Suprapubic skin (tissue), 4 donors: ENCODE measurements at regions not wholly inside any gene's neighbourhood (a gene's known extent, or its start where the extent isn't known, plus 50 kb on each side); places are given as distances from the start of the nearest gene placed in this dataset.

Experiments
- DNase-seq, 2 donors: peaks; one replicate each; pipeline ENCODE4 v3.0.0-alpha.2; 2019; ENCODE audit warnings: low spot score in 2 of 2
- H3K27ac ChIP-seq: fragments of 200-600 bp; sonication (generic); one replicate; pipeline ENCODE4 v1.5.1; 2019
- H3K27me3 ChIP-seq: fragments of 200-600 bp; sonication (generic); one replicate; pipeline ENCODE4 v1.5.1; 2019
- H3K36me3 ChIP-seq: fragments of 200-600 bp; sonication (generic); one replicate; pipeline ENCODE4 v1.5.1; 2019
- H3K4me1 ChIP-seq: fragments of 200-600 bp; sonication (generic); one replicate; pipeline ENCODE4 v1.5.1; 2019
- H3K4me3 ChIP-seq: fragments of 200-600 bp; sonication (generic); one replicate; pipeline ENCODE4 v1.5.1; 2019; ENCODE audit warnings: mild to moderate bottlenecking
- H3K9me3 ChIP-seq: fragments of 200-600 bp; sonication (generic); one replicate; pipeline ENCODE4 v1.5.1; 2019
- CTCF ChIP-seq, 2 donors: fragments of 200-600 bp in 1 of 2; fragments of 450-650 bp in 1 of 2; sonication (generic) in 1 of 2; IDR thresholded peaks; one replicate each; pipeline ENCODE4 v1.5.1; 2016 to 2019; ENCODE audit warnings: antibody characterized with exemption in 2 of 2, mild to moderate bottlenecking in 1 of 2, moderate library complexity in 1 of 2
- EP300 ChIP-seq: sonication (generic); formaldehyde crosslinking; IDR thresholded peaks from one replicate; pipeline ENCODE4 v1.6.1; 2017; ENCODE audit warnings: antibody characterized with exemption
- POLR2A ChIP-seq, 2 donors: fragments of 450-650 bp; IDR thresholded peaks; one replicate each; pipeline ENCODE4 v1.6.1; 2017; ENCODE audit warnings: antibody characterized with exemption in 2 of 2, mild to moderate bottlenecking in 2 of 2, moderate library complexity in 2 of 2
- POLR2AphosphoS5 ChIP-seq, 3 donors: sonication (generic); formaldehyde crosslinking; IDR thresholded peaks; one replicate each; pipeline ENCODE4 v1.6.1; 2017; ENCODE audit warnings: antibody characterized with exemption in 3 of 3
- WGBS: methylation state at CpG from one replicate; pipeline ENCODE4 v1.1.5; 2018; 5-methylcytosine and 5-hydroxymethylcytosine counted together

DNA sequence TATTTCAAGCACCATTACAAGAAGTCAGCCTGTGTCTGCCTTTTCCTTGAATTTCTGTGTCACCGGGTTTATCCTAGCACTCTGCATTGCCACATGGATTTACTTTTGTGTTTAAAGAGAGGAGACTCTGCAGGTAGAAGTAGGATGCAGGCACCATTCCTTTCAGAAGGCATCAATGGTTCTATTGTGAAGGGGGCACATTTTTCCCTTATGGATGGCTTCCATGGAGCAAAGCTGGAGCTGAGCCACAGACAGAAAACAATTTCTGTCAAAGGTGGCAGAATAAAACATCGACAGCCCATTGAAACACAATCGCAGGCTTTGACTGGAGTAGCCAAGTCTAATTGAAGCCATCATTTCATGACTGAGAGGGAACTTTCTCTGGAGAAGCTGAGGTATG lies 288.0 kb upstream of the ANKH start:
- no peaks in the 10 kb centered on the region for H3K4me1 ChIP-seq
- no peak overlapping the region for H3K27ac ChIP-seq
- H3K9me3 ChIP-seq = no peaks in the 10 kb centered on the region
- H3K4me3 ChIP-seq = no peak overlapping the region
- 46% methylated on average over 3 of the region's 3 CpGs for WGBS
- no peak for DNase-seq
- no peaks in the 10 kb centered on the region for H3K36me3 ChIP-seq
- H3K27me3 ChIP-seq = peaks cover 4% of the 10 kb centered on the region
- TF ChIP-seq EP300 = no peak
- TF ChIP-seq POLR2A (IDR thresholded peaks at IDR 0.05) = no peak
- no peak for TF ChIP-seq CTCF (IDR thresholded peaks at IDR 0.05)
- TF ChIP-seq POLR2AphosphoS5 (IDR thresholded peaks at IDR 0.05) = no peak

DNA sequence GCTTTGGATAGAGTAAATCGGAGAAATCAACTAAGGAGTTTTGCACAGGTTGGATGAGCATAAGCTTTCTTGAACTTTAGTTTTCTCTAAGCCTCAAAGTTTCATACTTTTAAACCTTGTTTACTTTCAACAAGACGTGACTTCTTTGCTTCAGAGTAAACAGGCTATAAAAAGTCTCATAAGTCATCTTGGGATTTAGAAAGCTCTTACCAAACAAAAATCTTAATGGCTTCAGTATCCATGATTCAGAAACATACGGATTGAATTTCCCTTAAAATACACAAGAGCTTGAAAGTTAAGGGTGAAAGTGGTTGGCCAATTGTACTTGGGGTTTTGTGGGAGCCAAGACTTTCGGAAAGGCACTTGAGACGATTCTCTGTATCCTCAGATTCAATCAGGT lies 270.9 kb upstream of the ANKH start:
- TF ChIP-seq CTCF (IDR thresholded peaks at IDR 0.05) = no peak
- no peak for TF ChIP-seq POLR2AphosphoS5 (IDR thresholded peaks at IDR 0.05)
- no peak for TF ChIP-seq POLR2A (IDR thresholded peaks at IDR 0.05)
- no peak for TF ChIP-seq EP300
- 52% methylated on average over 5 of the region's 5 CpGs for WGBS
- Histone ChIP-seq H3K4me3 (no peak overlapping the region), H3K36me3 (no peaks in the 10 kb centered on the region), H3K9me3 (no peaks in the 10 kb centered on the region), H3K27me3 (no peaks in the 10 kb centered on the region), H3K4me1 (no peaks in the 10 kb centered on the region), H3K27ac (no peak overlapping the region)
- no peak for DNase-seq

- Histone ChIP-seq H3K36me3 (no peaks in the 10 kb centered on the region), H3K4me3 (no peak overlapping the region), H3K27ac (no peak overlapping the region), H3K27me3 (no peaks in the 10 kb centered on the region), H3K9me3 (no peaks in the 10 kb centered on the region), H3K4me1 (no peaks in the 10 kb centered on the region)
- TF ChIP-seq EP300 = no peak
- no peak for TF ChIP-seq CTCF (IDR thresholded peaks at IDR 0.05)
- no peak for TF ChIP-seq POLR2AphosphoS5 (IDR thresholded peaks at IDR 0.05)
- no peak for TF ChIP-seq POLR2A (IDR thresholded peaks at IDR 0.05)
- WGBS = 87% methylated on average over 3 of the region's 3 CpGs
- DNase-seq = no peak
Measured at GRCh38 chr5:15137414-15137813, 265.8 kb upstream of the ANKH start.

GRCh38 chr5:15135661-15136060 lies 264.1 kb upstream of the ANKH start:
- Histone ChIP-seq H3K4me1 (no peaks in the 10 kb centered on the region), H3K9me3 (no peaks in the 10 kb centered on the region), H3K27ac (no peak overlapping the region), H3K36me3 (no peaks in the 10 kb centered on the region), H3K27me3 (no peaks in the 10 kb centered on the region), H3K4me3 (no peak overlapping the region)
- TF ChIP-seq POLR2A (IDR thresholded peaks at IDR 0.05) (no peak), POLR2AphosphoS5 (IDR thresholded peaks at IDR 0.05) (no peak)
- no peak for DNase-seq
- 90% methylated on average over 2 of the region's 2 CpGs for WGBS

DNA sequence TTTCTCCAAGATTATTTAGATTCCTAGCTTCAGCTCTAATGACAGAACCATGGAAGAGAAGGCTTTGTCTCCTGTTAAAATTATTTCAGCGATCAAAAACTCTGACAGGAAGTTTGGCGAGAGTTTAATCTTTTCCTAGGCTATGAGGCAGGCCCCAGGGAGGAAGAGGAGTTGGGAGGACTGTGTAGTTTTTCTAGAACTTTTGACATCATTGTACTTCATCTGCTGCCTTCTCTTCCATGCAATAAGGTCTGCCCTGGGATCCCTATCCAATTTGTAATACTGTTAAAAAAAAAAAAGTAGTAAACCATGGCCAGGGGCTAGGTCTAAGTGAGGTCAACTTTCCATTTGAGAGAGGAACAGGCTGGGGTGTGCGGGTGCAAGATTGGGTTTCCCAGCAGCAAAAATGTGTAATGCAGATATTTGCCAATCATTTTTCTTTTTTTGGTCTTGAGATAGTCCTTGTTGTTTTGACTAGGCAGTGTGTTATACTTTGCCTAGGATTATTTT lies 261.9 kb upstream of the ANKH start:
- DNase-seq = no peak
- H3K9me3 ChIP-seq = no peaks in the 10 kb centered on the region
- H3K36me3 ChIP-seq = no peaks in the 10 kb centered on the region
- H3K27me3 ChIP-seq = no peaks in the 10 kb centered on the region
- no peaks in the 10 kb centered on the region for H3K4me1 ChIP-seq
- H3K27ac ChIP-seq = no peak overlapping the region
- TF ChIP-seq CTCF (IDR thresholded peaks at IDR 0.05) = no peak
- TF ChIP-seq POLR2A (IDR thresholded peaks at IDR 0.05) = no peak
- TF ChIP-seq POLR2AphosphoS5 (IDR thresholded peaks at IDR 0.05) = no peak
- TF ChIP-seq EP300 = no peak
- 62% methylated on average over 3 of the region's 3 CpGs for WGBS
- H3K4me3 ChIP-seq = no peak overlapping the region

DNA sequence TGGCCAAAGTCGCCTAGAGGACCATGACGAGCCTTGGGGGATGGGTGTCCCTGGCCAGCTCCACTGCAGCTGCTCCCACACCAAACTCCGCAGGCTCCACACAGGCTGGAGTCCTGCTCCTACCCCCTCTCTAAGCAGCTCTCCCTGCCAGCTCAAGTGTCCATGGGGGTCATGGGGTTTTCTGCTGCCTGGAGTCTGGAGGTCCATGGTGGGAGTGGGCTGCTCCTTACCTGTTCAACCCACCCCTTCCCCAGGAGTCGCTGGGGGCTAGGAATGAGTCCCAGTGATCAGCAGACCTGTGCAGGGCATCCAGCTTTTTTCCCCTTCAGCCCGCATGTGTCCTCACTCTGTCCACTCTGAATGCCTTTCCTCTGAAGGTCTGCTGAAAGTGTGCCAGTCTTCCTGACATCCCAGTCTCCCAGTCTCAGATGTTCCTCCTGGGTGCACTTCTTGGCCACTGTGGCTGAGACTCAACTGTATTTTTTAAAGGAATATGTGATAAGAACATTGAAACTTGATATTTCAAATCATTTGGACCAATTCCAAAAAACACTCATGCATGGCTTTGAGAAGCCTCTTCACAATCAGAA lies 261.3 kb upstream of the ANKH start:
- H3K4me3 ChIP-seq = no peak overlapping the region
- no peaks in the 10 kb centered on the region for H3K9me3 ChIP-seq
- H3K36me3 ChIP-seq = no peaks in the 10 kb centered on the region
- H3K27ac ChIP-seq = no peak overlapping the region
- TF ChIP-seq EP300 = no peak
- no peak for TF ChIP-seq POLR2AphosphoS5 (IDR thresholded peaks at IDR 0.05)
- TF ChIP-seq CTCF (IDR thresholded peaks at IDR 0.05) = no peak
- TF ChIP-seq POLR2A (IDR thresholded peaks at IDR 0.05) = no peak
- no peaks in the 10 kb centered on the region for H3K27me3 ChIP-seq
- no peak for DNase-seq
- 100% methylated on average over 2 of the region's 5 CpGs for WGBS
- H3K4me1 ChIP-seq = no peaks in the 10 kb centered on the region
